ENCODE measurements at regions not wholly inside any gene's neighbourhood (a gene's known extent, or its start where the extent isn't known, plus 50 kb on each side); places are given as distances from the start of the nearest gene placed in this dataset.

GRCh38 chr5:147046894-147047293 is 168.3 kb upstream of the PPP2R2B start:
- no peak for TF ChIP-seq JUND (IDR thresholded peaks at IDR 0.05)
- no peak for TF ChIP-seq RAD21 (IDR thresholded peaks at IDR 0.05; ENCODE audit: low read depth)
- no peak for TF ChIP-seq CTCF (IDR thresholded peaks at IDR 0.05 in 2 of 3, conservative IDR thresholded peaks at IDR 0.05 in 1 of 3; ENCODE audit: borderline replicate concordance in 1 of 3, insufficient read depth in 1 of 3, low read depth in 2 of 3, low read length in 2 of 3)
- TF ChIP-seq EZH2phosphoT487 (IDR thresholded peaks at IDR 0.05; ENCODE audit: borderline replicate concordance): no peak
- no peak for TF ChIP-seq EZH2 (IDR thresholded peaks at IDR 0.05)
- no peak for TF ChIP-seq POLR2AphosphoS5 (IDR thresholded peaks at IDR 0.05; ENCODE audit: low read depth, low read length)
- no peak for TF ChIP-seq POLR2A (IDR thresholded peaks at IDR 0.05; ENCODE audit: borderline replicate concordance, extremely low read depth, insufficient read depth, insufficient read length)
- TF ChIP-seq ELF1 (IDR thresholded peaks at IDR 0.05; ENCODE audit: borderline replicate concordance, low read depth): no peak
- no peak for TF ChIP-seq REST (IDR thresholded peaks at IDR 0.05; ENCODE audit: low read depth)
- TF ChIP-seq FOSL1 (IDR thresholded peaks at IDR 0.05; ENCODE audit: low read depth): no peak
